ENCODE measurements at regions not wholly inside any gene's neighbourhood (a gene's known extent, or its start where the extent isn't known, plus 50 kb on each side); places are given as distances from the start of the nearest gene placed in this dataset.

GRCh38 chrX:13374364-13374763 is 54.5 kb upstream of the ATXN3L start:
- no peak for TF ChIP-seq CTCF (IDR thresholded peaks at IDR 0.05; ENCODE audit: insufficient read depth, low read depth, low read length, missing control alignments)
- no peak overlapping the region for H3K4me3 ChIP-seq (ENCODE audit: low read length)
- no peak for DNase-seq (ENCODE audit: low read depth)

- H3K4me3 ChIP-seq (ENCODE audit: low read length) = no peak overlapping the region
- TF ChIP-seq CTCF (IDR thresholded peaks at IDR 0.05; ENCODE audit: insufficient read depth, low read depth, low read length, missing control alignments) = no peak
- peak; percentile 31 for DNase-seq (ENCODE audit: low read depth)
Observed at GRCh38 chrX:13373431-13374187, 53.8 kb upstream of the ATXN3L start.

- DNase-seq (ENCODE audit: low read depth) = peak; percentile 10
- no peak for TF ChIP-seq CTCF (IDR thresholded peaks at IDR 0.05; ENCODE audit: insufficient read depth, low read depth, low read length, missing control alignments)
- H3K4me3 ChIP-seq (ENCODE audit: low read length) = no peak overlapping the region
Observed at GRCh38 chrX:13373027-13373426, 53.2 kb upstream of the ATXN3L start.

- DNase-seq (ENCODE audit: low read depth) = peak; percentile 45
- no peak for TF ChIP-seq CTCF (IDR thresholded peaks at IDR 0.05; ENCODE audit: insufficient read depth, low read depth, low read length, missing control alignments)
- no peak overlapping the region for H3K4me3 ChIP-seq (ENCODE audit: low read length)
Observed at GRCh38 chrX:13372203-13372980, 52.5 kb upstream of the ATXN3L start.

- H3K4me3 ChIP-seq (ENCODE audit: low read length) = no peak overlapping the region
- DNase-seq (ENCODE audit: low read depth) = no peak
- TF ChIP-seq CTCF (IDR thresholded peaks at IDR 0.05; ENCODE audit: insufficient read depth, low read depth, low read length, missing control alignments) = no peak
Observed at GRCh38 chrX:13371186-13371585, 51.3 kb upstream of the ATXN3L start.

- no peak for DNase-seq (ENCODE audit: low read depth)
- no peak overlapping the region for H3K4me3 ChIP-seq (ENCODE audit: low read length)
- TF ChIP-seq CTCF (IDR thresholded peaks at IDR 0.05; ENCODE audit: insufficient read depth, low read depth, low read length, missing control alignments) = no peak
Observed at GRCh38 chrX:13370713-13371112, 50.9 kb upstream of the ATXN3L start.
